ENCODE measurements at regions not wholly inside any gene's neighbourhood (a gene's known extent, or its start where the extent isn't known, plus 50 kb on each side); places are given as distances from the start of the nearest gene placed in this dataset.

- no peak for DNase-seq (ENCODE audit: low read depth, low spot score)
- Histone ChIP-seq H2AFZ (ENCODE audit: control insufficient read depth, low read length) (no peak overlapping the region), H3K36me3 (ENCODE audit: control insufficient read depth in 2 of 2, extremely low read depth in 1 of 2, insufficient read depth in 2 of 2, low read length in 2 of 2) (no peaks in the 10 kb centered on the region), H3K4me3 (ENCODE audit: control insufficient read depth in 2 of 3, extremely low read depth in 1 of 3, insufficient read depth in 2 of 3, low read depth in 1 of 3, low read length in 3 of 3) (no peak overlapping the region), H3K27me3 (ENCODE audit: control insufficient read depth, extremely low read depth, insufficient read depth, low read length) (no peaks in the 10 kb centered on the region), H3K9me3 (ENCODE audit: control insufficient read depth, low read depth, low read length) (no peaks in the 10 kb centered on the region), H3K9me1 (ENCODE audit: control insufficient read depth, extremely low read depth, insufficient read depth, low read length) (no peaks in the 10 kb centered on the region), H3K4me2 (ENCODE audit: control insufficient read depth, extremely low read depth, insufficient read depth, low read depth, low read length) (no peak overlapping the region), H3K79me2 (ENCODE audit: control insufficient read depth, insufficient read depth, low read length) (no peaks in the 10 kb centered on the region), H3K27ac (ENCODE audit: control insufficient read depth, insufficient read depth, low read length) (no peak overlapping the region), H3K4me1 (ENCODE audit: control insufficient read depth, extremely low read depth, insufficient read depth, low read length) (no peaks in the 10 kb centered on the region), H4K20me1 (ENCODE audit: control insufficient read depth, extremely low read depth, insufficient read depth, low read length) (no peaks in the 10 kb centered on the region), H3K9ac (ENCODE audit: control insufficient read depth, extremely low read depth, insufficient read depth, low read length) (no peak overlapping the region)
- FAIRE-seq: no peak
- TF ChIP-seq EZH2 (IDR thresholded peaks at IDR 0.05; ENCODE audit: low read length): no peak
- dilution Hi-C loops (cut with MboI; ENCODE audit: extremely low pct_ligation_motif_present, low sequenced_read_pairs): no loop called here
Measured at GRCh38 chr10:127618797-127619196, 69.7 kb downstream of the NPS start.

GRCh38 chr10:127619546-127620325 is 70.6 kb downstream of the NPS start:
- no peak for DNase-seq (ENCODE audit: low read depth, low spot score)
- Histone ChIP-seq H4K20me1 (ENCODE audit: control insufficient read depth, extremely low read depth, insufficient read depth, low read length) (no peaks in the 10 kb centered on the region), H3K4me1 (ENCODE audit: control insufficient read depth, extremely low read depth, insufficient read depth, low read length) (no peaks in the 10 kb centered on the region), H3K36me3 (ENCODE audit: control insufficient read depth in 2 of 2, extremely low read depth in 1 of 2, insufficient read depth in 2 of 2, low read length in 2 of 2) (no peaks in the 10 kb centered on the region), H3K9me3 (ENCODE audit: control insufficient read depth, low read depth, low read length) (no peaks in the 10 kb centered on the region), H3K4me2 (ENCODE audit: control insufficient read depth, extremely low read depth, insufficient read depth, low read depth, low read length) (no peak overlapping the region), H3K9me1 (ENCODE audit: control insufficient read depth, extremely low read depth, insufficient read depth, low read length) (no peaks in the 10 kb centered on the region), H3K79me2 (ENCODE audit: control insufficient read depth, insufficient read depth, low read length) (no peaks in the 10 kb centered on the region), H3K27ac (ENCODE audit: control insufficient read depth, insufficient read depth, low read length) (no peak overlapping the region), H3K27me3 (ENCODE audit: control insufficient read depth, extremely low read depth, insufficient read depth, low read length) (no peaks in the 10 kb centered on the region), H2AFZ (ENCODE audit: control insufficient read depth, low read length) (no peak overlapping the region), H3K4me3 (ENCODE audit: control insufficient read depth in 2 of 3, extremely low read depth in 1 of 3, insufficient read depth in 2 of 3, low read depth in 1 of 3, low read length in 3 of 3) (no peak overlapping the region), H3K9ac (ENCODE audit: control insufficient read depth, extremely low read depth, insufficient read depth, low read length) (no peak overlapping the region)
- FAIRE-seq: no peak
- TF ChIP-seq CTCF (optimal IDR thresholded peaks at IDR 0.05 in 1 of 3, IDR thresholded peaks at IDR 0.05 in 1 of 3, conservative IDR thresholded peaks at IDR 0.05 in 1 of 3; ENCODE audit: extremely low read depth in 1 of 3, insufficient read depth in 2 of 3, low read length in 3 of 3) (no peak), EZH2 (IDR thresholded peaks at IDR 0.05; ENCODE audit: low read length) (no peak)
- dilution Hi-C loops (cut with MboI; ENCODE audit: extremely low pct_ligation_motif_present, low sequenced_read_pairs): no loop called here

- Histone ChIP-seq H3K4me2 (ENCODE audit: control insufficient read depth, extremely low read depth, insufficient read depth, low read depth, low read length) (no peak overlapping the region), H3K36me3 (ENCODE audit: control insufficient read depth in 2 of 2, extremely low read depth in 1 of 2, insufficient read depth in 2 of 2, low read length in 2 of 2) (no peaks in the 10 kb centered on the region), H3K79me2 (ENCODE audit: control insufficient read depth, insufficient read depth, low read length) (no peaks in the 10 kb centered on the region), H3K27me3 (ENCODE audit: control insufficient read depth, extremely low read depth, insufficient read depth, low read length) (no peaks in the 10 kb centered on the region), H4K20me1 (ENCODE audit: control insufficient read depth, extremely low read depth, insufficient read depth, low read length) (no peaks in the 10 kb centered on the region), H2AFZ (ENCODE audit: control insufficient read depth, low read length) (no peak overlapping the region), H3K4me1 (ENCODE audit: control insufficient read depth, extremely low read depth, insufficient read depth, low read length) (no peaks in the 10 kb centered on the region), H3K9me3 (ENCODE audit: control insufficient read depth, low read depth, low read length) (no peaks in the 10 kb centered on the region), H3K9ac (ENCODE audit: control insufficient read depth, extremely low read depth, insufficient read depth, low read length) (no peak overlapping the region), H3K9me1 (ENCODE audit: control insufficient read depth, extremely low read depth, insufficient read depth, low read length) (no peaks in the 10 kb centered on the region), H3K27ac (ENCODE audit: control insufficient read depth, insufficient read depth, low read length) (no peak overlapping the region), H3K4me3 (ENCODE audit: control insufficient read depth in 2 of 3, extremely low read depth in 1 of 3, insufficient read depth in 2 of 3, low read depth in 1 of 3, low read length in 3 of 3) (no peak overlapping the region)
- FAIRE-seq (no peak), DNase-seq (ENCODE audit: low read depth, low spot score) (no peak)
- dilution Hi-C loops (cut with MboI; ENCODE audit: extremely low pct_ligation_motif_present, low sequenced_read_pairs): no loop called here
- TF ChIP-seq EZH2 (IDR thresholded peaks at IDR 0.05; ENCODE audit: low read length) (no peak), CTCF (optimal IDR thresholded peaks at IDR 0.05 in 1 of 3, IDR thresholded peaks at IDR 0.05 in 1 of 3, conservative IDR thresholded peaks at IDR 0.05 in 1 of 3; ENCODE audit: extremely low read depth in 1 of 3, insufficient read depth in 2 of 3, low read length in 3 of 3) (no peak)
Measured at GRCh38 chr10:127635882-127636281, 86.8 kb downstream of the NPS start.

Measured in keratinocyte (primary cell).